HUES48 (cell line): ENCODE measurements at regions not wholly inside any gene's neighbourhood (a gene's known extent, or its start where the extent isn't known, plus 50 kb on each side); places are given as distances from the start of the nearest gene placed in this dataset.

Experiments used
- H3K27ac ChIP-seq: one replicate; pipeline ENCODE4 v1.7.0; 2013; ENCODE audit warnings: low read depth, low read length, inconsistent platforms
- H3K27me3 ChIP-seq: 2 replicates; pipeline ENCODE4 v1.6.1; 2013; ENCODE audit warnings: mild to moderate bottlenecking, low read length; ENCODE audit not compliant: control insufficient read depth, insufficient read depth
- H3K36me3 ChIP-seq: 2 replicates; pipeline ENCODE4 v1.6.1; 2013; ENCODE audit warnings: low read length; ENCODE audit not compliant: control insufficient read depth, insufficient read depth
- H3K4me1 ChIP-seq: 2 replicates; pipeline ENCODE4 v1.6.1; 2013; ENCODE audit warnings: mild to moderate bottlenecking, low read length; ENCODE audit not compliant: control insufficient read depth, insufficient read depth
- H3K4me3 ChIP-seq: 2 replicates; pipeline ENCODE4 v1.5.1; 2013; ENCODE audit warnings: mild to moderate bottlenecking, low read depth, low read length
- H3K9ac ChIP-seq: 2 replicates; pipeline ENCODE4 v1.6.1; 2013; ENCODE audit warnings: mild to moderate bottlenecking, low read depth, low read length, moderate library complexity
- H3K9me3 ChIP-seq: 2 replicates; pipeline ENCODE4 v1.6.1; 2013; ENCODE audit warnings: low read length; ENCODE audit not compliant: control insufficient read depth, insufficient read depth

GRCh38 chr11:87879118-87879517 is 296.1 kb downstream of the RAB38 start:
- no peak overlapping the region for H3K4me3 ChIP-seq
- H3K9me3 ChIP-seq: no peaks in the 10 kb centered on the region
- peaks cover 11% of the 10 kb centered on the region for H3K4me1 ChIP-seq
- no peak overlapping the region for H3K27ac ChIP-seq
- no peaks in the 10 kb centered on the region for H3K36me3 ChIP-seq
- no peak overlapping the region for H3K9ac ChIP-seq
- no peaks in the 10 kb centered on the region for H3K27me3 ChIP-seq

DNA sequence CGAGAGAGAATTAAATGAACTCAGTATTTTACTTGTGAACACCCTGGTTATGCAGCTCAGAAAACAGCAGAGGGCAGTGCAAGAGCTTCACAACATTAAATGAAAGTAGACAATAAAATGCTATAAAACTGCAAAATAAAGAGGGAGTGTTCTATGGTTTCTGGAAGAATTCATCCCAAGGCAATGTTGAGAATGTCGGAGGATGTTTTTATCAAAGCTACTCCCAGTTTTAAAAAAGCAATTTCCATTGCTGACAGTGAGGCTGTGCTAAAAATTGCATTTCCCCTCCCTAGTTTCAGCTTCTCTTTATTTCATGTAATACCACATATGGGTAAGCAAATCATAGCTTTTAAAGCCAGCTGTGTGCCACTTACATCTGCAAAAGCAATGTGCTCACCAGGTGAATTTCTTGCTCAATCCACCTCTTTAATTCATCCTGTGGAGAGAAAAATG is 296.8 kb downstream of the RAB38 start:
- Histone ChIP-seq H3K27ac (no peak overlapping the region), H3K27me3 (no peaks in the 10 kb centered on the region), H3K4me1 (peaks cover 11% of the 10 kb centered on the region), H3K36me3 (no peaks in the 10 kb centered on the region), H3K9ac (no peak overlapping the region), H3K4me3 (no peak overlapping the region), H3K9me3 (no peaks in the 10 kb centered on the region)

DNA sequence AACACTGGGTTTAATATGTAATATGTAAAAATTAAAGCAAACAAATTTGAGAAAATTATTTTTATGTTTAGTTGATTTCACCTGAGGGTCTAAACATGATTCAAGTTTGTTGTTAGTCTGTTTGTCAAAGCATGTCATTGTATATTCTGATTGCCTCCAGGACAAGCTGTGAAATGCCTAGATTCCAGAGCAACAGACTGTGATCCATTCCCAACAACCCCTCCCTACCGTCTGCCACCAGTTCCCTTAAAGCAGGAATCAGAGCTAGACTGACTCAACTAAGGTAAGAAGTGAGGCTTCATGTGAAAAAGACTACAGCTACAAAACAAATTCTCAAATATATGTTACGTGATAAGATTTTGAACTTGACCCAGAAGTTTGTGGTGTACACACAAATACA is 304.2 kb downstream of the RAB38 start:
- no peak overlapping the region for H3K4me3 ChIP-seq

GRCh38 chr11:87870086-87870485 is 305.2 kb downstream of the RAB38 start:
- Histone ChIP-seq H3K9me3 (no peaks in the 10 kb centered on the region), H3K4me1 (no peaks in the 10 kb centered on the region), H3K9ac (no peak overlapping the region), H3K36me3 (no peaks in the 10 kb centered on the region), H3K27me3 (no peaks in the 10 kb centered on the region), H3K27ac (no peak overlapping the region), H3K4me3 (no peak overlapping the region)

More for the DNA sequence above, 304.2 kb downstream of the RAB38 start:
- no peak overlapping the region for H3K9ac ChIP-seq
- H3K27ac ChIP-seq: no peak overlapping the region
- no peaks in the 10 kb centered on the region for H3K4me1 ChIP-seq
- H3K27me3 ChIP-seq: no peaks in the 10 kb centered on the region
- no peaks in the 10 kb centered on the region for H3K9me3 ChIP-seq
- no peaks in the 10 kb centered on the region for H3K36me3 ChIP-seq

GRCh38 chr11:87866951-87867350 is 308.3 kb downstream of the RAB38 start:
- H3K36me3 ChIP-seq: no peaks in the 10 kb centered on the region
- H3K27me3 ChIP-seq: no peaks in the 10 kb centered on the region
- H3K9me3 ChIP-seq: no peaks in the 10 kb centered on the region
- H3K4me1 ChIP-seq: no peaks in the 10 kb centered on the region
- H3K27ac ChIP-seq: no peak overlapping the region
- H3K4me3 ChIP-seq: no peak overlapping the region
- H3K9ac ChIP-seq: no peak overlapping the region

DNA sequence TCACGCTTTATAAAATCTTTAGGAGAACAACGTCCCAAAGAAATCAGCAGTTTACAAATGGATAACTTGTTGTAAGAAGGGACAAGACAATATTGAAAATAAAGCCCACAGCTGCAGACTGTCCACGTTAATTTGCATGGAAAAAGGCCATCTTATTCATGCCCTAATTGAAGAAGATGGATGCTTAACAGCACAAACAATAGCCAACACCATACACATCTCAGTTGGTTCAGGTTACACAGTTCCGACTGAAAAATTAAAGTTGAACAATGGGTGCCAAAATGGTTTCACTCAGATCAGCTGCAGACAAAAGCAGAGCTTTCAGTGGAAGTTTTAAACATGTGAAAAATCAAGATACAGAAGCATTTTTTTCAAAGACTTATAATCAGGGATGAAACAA is 314.2 kb downstream of the RAB38 start:
- H3K27me3 ChIP-seq: no peaks in the 10 kb centered on the region
- H3K36me3 ChIP-seq: no peaks in the 10 kb centered on the region
- H3K9me3 ChIP-seq: no peaks in the 10 kb centered on the region
- no peak overlapping the region for H3K27ac ChIP-seq
- no peaks in the 10 kb centered on the region for H3K4me1 ChIP-seq
- H3K4me3 ChIP-seq: no peak overlapping the region
- H3K9ac ChIP-seq: no peak overlapping the region

- Histone ChIP-seq H3K9me3 (no peaks in the 10 kb centered on the region), H3K4me3 (no peak overlapping the region), H3K27me3 (no peaks in the 10 kb centered on the region), H3K4me1 (no peaks in the 10 kb centered on the region), H3K27ac (no peak overlapping the region), H3K36me3 (no peaks in the 10 kb centered on the region), H3K9ac (no peak overlapping the region)
Observed at GRCh38 chr11:87859636-87860035, 315.6 kb downstream of the RAB38 start.

DNA sequence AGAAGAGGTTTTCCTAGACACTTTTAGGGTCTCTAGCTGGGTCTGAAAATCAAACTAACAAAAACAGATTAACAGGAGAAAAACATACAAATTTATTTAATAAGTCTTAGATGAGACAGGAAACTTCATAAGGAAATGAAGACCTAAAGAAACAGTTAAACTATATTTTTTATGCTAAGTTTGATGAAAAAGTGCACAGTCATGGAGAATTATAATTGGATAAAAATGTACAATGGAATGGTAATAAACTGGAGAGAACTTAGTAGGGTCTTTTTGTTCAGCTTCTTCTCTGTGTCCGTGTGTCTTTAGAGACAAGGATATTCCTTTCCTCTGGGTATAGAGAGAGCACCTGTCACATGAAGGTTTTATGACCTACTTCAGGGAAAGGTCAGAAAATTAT is 323.4 kb downstream of the RAB38 start:
- Histone ChIP-seq H3K9ac (no peak overlapping the region), H3K27me3 (no peaks in the 10 kb centered on the region), H3K4me1 (no peaks in the 10 kb centered on the region), H3K4me3 (no peak overlapping the region), H3K9me3 (no peaks in the 10 kb centered on the region), H3K27ac (no peak overlapping the region), H3K36me3 (no peaks in the 10 kb centered on the region)

- no peak overlapping the region for H3K27ac ChIP-seq
- H3K27me3 ChIP-seq: no peaks in the 10 kb centered on the region
- H3K4me1 ChIP-seq: no peaks in the 10 kb centered on the region
- no peak overlapping the region for H3K9ac ChIP-seq
- H3K4me3 ChIP-seq: no peak overlapping the region
- no peaks in the 10 kb centered on the region for H3K9me3 ChIP-seq
- no peaks in the 10 kb centered on the region for H3K36me3 ChIP-seq
Observed at GRCh38 chr11:87851234-87851633, 324.0 kb downstream of the RAB38 start.

- Histone ChIP-seq H3K27ac (no peak overlapping the region), H3K27me3 (no peaks in the 10 kb centered on the region), H3K4me1 (no peaks in the 10 kb centered on the region), H3K4me3 (no peak overlapping the region), H3K9me3 (no peaks in the 10 kb centered on the region), H3K9ac (no peak overlapping the region), H3K36me3 (no peaks in the 10 kb centered on the region)
Observed at GRCh38 chr11:87849216-87849615, 326.0 kb downstream of the RAB38 start.

GRCh38 chr11:87840786-87841185 is 334.5 kb downstream of the RAB38 start:
- H3K9me3 ChIP-seq: no peaks in the 10 kb centered on the region
- H3K27me3 ChIP-seq: no peaks in the 10 kb centered on the region
- no peak overlapping the region for H3K27ac ChIP-seq
- H3K4me1 ChIP-seq: no peaks in the 10 kb centered on the region
- H3K9ac ChIP-seq: no peak overlapping the region
- no peak overlapping the region for H3K4me3 ChIP-seq
- H3K36me3 ChIP-seq: no peaks in the 10 kb centered on the region

- Histone ChIP-seq H3K27ac (no peak overlapping the region), H3K4me3 (no peak overlapping the region), H3K4me1 (no peaks in the 10 kb centered on the region), H3K9me3 (no peaks in the 10 kb centered on the region), H3K27me3 (no peaks in the 10 kb centered on the region), H3K36me3 (no peaks in the 10 kb centered on the region), H3K9ac (no peak overlapping the region)
Observed at GRCh38 chr11:87832211-87832610, 343.0 kb downstream of the RAB38 start.
